ENCODE measurements at regions not wholly inside any gene's neighbourhood (a gene's known extent, or its start where the extent isn't known, plus 50 kb on each side); places are given as distances from the start of the nearest gene placed in this dataset.

- TF ChIP-seq ATF2 (IDR thresholded peaks at IDR 0.05; ENCODE audit: low read length) (no peak), RXRA (IDR thresholded peaks at IDR 0.05; ENCODE audit: insufficient read depth, low read depth, low read length) (no peak), CHD2 (IDR thresholded peaks at IDR 0.05; ENCODE audit: low read length) (no peak)
Measured at GRCh38 chr12:127542391-127542790, 724.6 kb upstream of the TMEM132C start (continued).
